ENCODE measurements at regions not wholly inside any gene's neighbourhood (a gene's known extent, or its start where the extent isn't known, plus 50 kb on each side); places are given as distances from the start of the nearest gene placed in this dataset.

GRCh38 chr3:86624192-86624591 lies 366.8 kb downstream of the VGLL3 start:
- no peak for TF ChIP-seq CTCF (conservative IDR thresholded peaks at IDR 0.05; ENCODE audit: low read depth)
- H3K27ac ChIP-seq, result no peak overlapping the region
- ChIA-PET CTCF (no interaction called here), POLR2A (ENCODE audit: low non-redundant PET) (no interaction called here)
- DNase-seq (ENCODE audit: low spot score), result no peak

DNA sequence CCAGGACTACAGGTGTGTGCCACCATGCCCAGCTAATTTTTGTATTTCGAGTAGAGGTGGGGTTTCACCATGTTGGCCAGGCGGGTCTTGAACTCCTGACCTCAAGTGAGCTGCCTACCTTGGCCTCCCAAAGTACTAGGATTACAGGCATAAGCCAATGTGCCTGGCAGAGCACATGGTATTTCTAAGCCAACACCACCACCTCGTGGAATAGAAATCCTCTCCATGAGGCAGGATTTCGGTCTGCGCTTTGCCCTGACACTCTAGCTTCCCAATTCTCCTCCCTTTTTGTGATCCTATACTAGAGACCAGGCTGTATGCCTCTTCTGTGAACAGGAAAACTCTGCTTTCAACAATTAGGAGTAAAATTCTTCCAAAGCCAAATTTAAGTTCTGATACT lies 372.2 kb downstream of the VGLL3 start:
- ChIA-PET POLR2A (ENCODE audit: low non-redundant PET) (no interaction called here), CTCF (interaction anchor here (0.6 kb wide), 1 partner anchor 424 kb away, joined by 4 read pairs; no protein-coding TSS in a partner anchor)
- TF ChIP-seq CTCF (conservative IDR thresholded peaks at IDR 0.05; ENCODE audit: low read depth), result no peak

DNA sequence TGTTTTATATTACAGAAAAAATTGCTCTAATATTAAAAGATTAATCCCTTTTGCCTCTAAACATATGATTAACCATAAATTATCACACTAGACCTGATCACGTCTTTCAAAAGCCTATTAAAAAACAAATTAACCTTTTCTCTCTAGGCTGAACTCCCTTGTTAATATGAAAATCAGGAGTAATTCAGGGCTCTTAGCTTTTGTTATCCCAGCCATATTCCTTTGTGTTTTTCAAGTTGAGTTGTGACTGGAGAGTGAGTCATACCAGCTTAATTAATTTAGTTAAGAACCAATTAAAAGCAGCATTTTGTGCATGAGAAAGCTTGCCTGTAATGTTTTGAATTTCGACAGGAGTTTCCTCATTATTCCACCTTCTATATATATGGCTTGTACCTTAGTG lies 385.8 kb downstream of the VGLL3 start:
- POLR2A ChIA-PET (ENCODE audit: low non-redundant PET), result no interaction called here

More for the DNA sequence above, 372.2 kb downstream of the VGLL3 start:
- H3K27ac ChIP-seq, result no peak overlapping the region
- DNase-seq (ENCODE audit: low spot score), result no peak

GRCh38 chr3:86595696-86596095 lies 395.3 kb downstream of the VGLL3 start:
- no peak overlapping the region for H3K27ac ChIP-seq
- ChIA-PET CTCF (no interaction called here), POLR2A (ENCODE audit: low non-redundant PET) (no interaction called here)
- TF ChIP-seq CTCF (conservative IDR thresholded peaks at IDR 0.05; ENCODE audit: low read depth), result no peak
- DNase-seq (ENCODE audit: low spot score), result no peak

More for the DNA sequence above, 385.8 kb downstream of the VGLL3 start:
- CTCF ChIA-PET, result no interaction called here
- DNase-seq (ENCODE audit: low spot score), result no peak
- TF ChIP-seq CTCF (conservative IDR thresholded peaks at IDR 0.05; ENCODE audit: low read depth), result no peak
- no peak overlapping the region for H3K27ac ChIP-seq

- no peak for TF ChIP-seq CTCF (conservative IDR thresholded peaks at IDR 0.05; ENCODE audit: low read depth)
- ChIA-PET POLR2A (ENCODE audit: low non-redundant PET) (no interaction called here), CTCF (no interaction called here)
- no peak overlapping the region for H3K27ac ChIP-seq
- no peak for DNase-seq (ENCODE audit: low spot score)
These were observed 396.1 kb downstream of the VGLL3 start for GRCh38 chr3:86594838-86595237.

DNA sequence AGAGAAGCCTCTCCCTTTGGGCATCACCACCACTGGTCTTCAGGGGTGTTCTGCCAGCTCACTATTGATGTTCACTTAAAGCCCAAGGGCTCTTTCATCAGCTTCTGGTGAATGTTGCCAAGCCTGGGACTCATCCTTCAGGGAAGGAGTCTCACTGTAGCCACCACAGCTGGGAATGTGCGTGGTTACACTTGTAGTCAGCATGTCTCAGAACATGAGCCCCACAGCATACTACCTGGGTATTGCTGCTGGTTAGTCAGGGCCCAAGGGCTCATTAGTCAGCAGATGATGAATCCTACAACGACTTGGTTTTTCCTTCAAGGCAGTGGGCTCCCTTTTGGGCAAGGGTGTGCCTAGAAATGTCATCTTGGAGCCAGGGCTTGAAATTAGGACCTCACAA lies 412.9 kb downstream of the VGLL3 start:
- ChIA-PET CTCF (no interaction called here), POLR2A (ENCODE audit: low non-redundant PET) (no interaction called here)
- no peak for TF ChIP-seq CTCF (conservative IDR thresholded peaks at IDR 0.05; ENCODE audit: low read depth)
- H3K27ac ChIP-seq, result no peak overlapping the region
- DNase-seq (ENCODE audit: low spot score), result no peak

Measured in RWPE1 (cell line).